ENCODE measurements at regions not wholly inside any gene's neighbourhood (a gene's known extent, or its start where the extent isn't known, plus 50 kb on each side); places are given as distances from the start of the nearest gene placed in this dataset.

GRCh38 chr2:56749152-56749752, 565.5 kb downstream of the CCDC85A start:
- TF ChIP-seq CTCF (IDR thresholded peaks at IDR 0.05) (peak; percentile 68), EZH2phosphoT487 (IDR thresholded peaks at IDR 0.05) (no peak)
